Activated T-cell treated with anti-CD3 and anti-CD28 coated beads for 4 hours (primary cell): ENCODE measurements at regions not wholly inside any gene's neighbourhood (a gene's known extent, or its start where the extent isn't known, plus 50 kb on each side); places are given as distances from the start of the nearest gene placed in this dataset.
"Not testable (repeated sequence)": the region's sequence is repeated elsewhere in the genome, so short reads cannot be mapped to it uniquely, and the experiment has no call there.

Experiments used
- DNase-seq: peaks from one replicate; pipeline ENCODE4 v3.0.0-alpha.2; 2020

- DNase-seq = no peak
These were observed 102.1 kb downstream of the SHCBP1 start for GRCh38 chr16:46519063-46519462.

DNA sequence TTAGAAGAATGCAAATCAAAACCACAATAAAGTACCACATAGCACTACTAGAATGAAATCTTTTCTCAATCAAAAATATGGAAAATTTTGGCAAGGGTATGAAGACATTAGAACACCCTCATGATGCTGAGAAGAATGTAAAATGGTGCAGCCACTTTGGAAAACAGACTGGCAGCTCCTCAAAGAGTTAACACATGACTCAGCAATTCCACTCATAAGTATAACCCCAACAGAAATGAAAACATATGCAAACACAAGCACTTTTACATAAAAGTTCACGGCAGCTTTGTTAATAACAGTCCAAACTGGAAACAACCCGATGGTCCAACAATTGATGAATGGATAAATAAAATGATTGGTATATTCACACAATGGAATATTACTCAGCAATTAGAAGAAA is 124.5 kb downstream of the SHCBP1 start:
- DNase-seq = no peak

DNA sequence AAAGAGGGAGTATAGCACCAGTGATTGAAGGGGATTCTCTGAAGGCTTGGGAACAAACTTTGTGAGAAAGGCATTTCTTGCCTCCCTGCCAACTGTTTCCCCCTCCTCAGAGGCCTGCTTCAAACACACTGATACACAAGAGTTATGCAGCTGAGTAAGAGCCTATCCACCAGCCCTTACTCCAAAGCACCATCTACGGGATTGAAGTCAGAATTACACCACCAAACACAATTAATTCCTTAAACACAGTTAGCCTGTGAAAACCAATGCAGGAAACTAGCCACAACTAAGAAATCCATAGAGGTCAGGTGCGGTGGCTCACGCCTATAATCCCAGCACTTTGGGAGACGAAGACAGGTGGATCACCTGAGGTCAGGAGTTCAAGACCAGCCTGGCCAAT is 138.3 kb downstream of the SHCBP1 start:
- DNase-seq = no peak

DNA sequence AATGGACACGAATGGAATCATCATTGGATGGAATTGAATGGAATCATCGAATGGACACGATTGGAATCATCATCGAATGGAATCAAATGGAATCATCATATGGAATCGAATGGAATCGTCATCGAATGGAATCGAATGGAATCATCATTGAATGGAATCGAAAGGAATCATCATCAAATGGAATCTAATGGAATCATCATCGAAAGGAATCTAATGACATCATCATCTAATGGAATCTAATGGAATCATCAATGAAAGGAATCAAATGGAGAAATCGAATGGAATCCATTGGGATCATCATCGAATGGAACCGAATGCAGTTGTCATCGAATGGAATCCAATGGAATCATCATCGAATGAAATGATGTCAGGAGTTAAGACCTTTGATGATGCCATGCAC is 154.9 kb downstream of the SHCBP1 start:
- no peak for DNase-seq

DNA sequence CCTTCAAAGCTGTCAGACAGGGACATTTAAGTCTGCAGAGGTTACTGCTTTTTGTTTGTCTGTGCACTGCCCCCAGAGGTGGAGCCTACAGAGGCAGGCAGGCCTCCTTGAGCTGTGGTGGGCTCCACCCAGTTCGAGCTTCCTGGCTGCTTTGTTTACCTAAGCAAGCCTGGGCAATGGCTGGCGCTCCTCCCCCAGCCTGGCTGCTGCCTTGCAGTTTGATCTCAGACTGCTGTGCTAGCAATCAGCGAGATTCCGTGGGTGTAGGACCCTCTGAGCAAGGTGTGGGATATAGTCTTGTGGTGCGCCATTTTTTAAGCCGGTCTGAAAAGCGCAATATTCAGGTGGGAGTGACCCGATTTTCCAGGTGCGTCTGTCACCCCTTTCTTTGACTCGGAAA is 166.4 kb downstream of the SHCBP1 start:
- not testable (repeated sequence) for DNase-seq

DNA sequence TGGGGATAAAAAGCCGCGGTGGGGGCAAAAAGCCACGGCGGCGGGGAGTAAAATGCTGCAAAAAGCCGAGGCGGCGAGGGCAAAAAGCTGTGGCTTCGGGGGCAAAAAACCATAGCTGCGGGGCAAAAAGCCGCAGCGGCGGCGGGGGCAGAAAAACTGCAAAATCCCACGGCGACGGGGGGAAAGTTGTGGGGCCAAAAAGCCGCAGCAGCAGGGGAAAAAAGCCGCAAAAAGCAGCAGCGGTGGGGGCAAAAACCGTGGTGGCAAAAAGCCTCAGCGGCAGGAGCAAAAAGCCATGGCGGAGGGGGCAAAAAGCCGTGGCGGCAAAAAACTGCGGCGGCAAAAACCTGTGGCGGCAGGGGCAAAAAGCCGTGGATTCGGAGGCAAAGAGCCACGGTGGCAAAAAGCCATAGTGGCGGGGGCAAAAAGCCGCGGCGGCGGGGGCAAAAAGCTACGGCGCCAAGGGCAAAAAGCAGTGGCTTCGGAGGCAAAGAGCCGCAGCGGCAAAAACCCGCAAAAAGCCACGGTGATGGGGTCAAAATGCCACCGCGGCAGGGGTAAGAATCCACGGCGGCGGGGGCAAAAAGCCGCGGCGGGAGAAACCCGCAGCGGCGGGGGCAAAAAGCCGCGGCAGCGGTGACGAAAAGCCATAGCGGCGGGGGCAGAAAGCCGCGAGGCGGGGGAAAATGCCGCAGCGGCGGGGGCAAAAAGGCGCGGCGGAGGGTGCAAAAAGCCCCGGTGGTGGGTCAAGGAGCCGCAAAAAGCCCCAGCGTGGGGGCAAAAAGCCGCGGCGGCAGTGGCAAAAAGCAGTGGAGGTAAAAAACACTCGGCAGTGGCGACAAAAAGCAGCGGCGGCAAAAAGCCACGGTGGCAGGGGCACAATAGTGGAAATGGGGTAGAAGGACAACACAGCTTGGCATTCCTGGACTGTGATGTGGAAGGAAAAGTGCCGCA is 192.8 kb downstream of the SHCBP1 start:
- DNase-seq = no peak

GRCh38 chr16:46427340-46428107 is 193.7 kb downstream of the SHCBP1 start:
- no peak for DNase-seq

DNA sequence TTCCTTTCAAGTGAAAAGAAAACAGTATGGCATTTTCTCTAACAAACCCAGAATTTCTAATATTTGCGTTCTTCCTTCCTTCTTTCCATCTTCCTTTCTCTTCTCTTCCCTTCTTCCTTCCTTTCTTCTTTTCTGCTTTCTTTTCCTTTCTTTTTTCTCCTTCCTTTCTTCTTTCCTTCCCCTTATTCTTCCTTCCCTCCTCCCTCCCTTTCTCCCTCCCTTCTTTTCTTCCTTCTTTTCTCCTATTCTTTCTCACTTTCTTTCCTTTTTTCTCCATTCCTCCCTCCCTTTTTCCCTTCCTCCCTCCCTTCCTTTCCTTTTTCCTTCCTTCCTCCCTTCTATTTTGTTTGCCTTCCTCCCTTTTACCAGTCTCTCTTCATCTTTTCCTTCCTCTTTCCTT is 194.8 kb downstream of the SHCBP1 start:
- no peak for DNase-seq

DNA sequence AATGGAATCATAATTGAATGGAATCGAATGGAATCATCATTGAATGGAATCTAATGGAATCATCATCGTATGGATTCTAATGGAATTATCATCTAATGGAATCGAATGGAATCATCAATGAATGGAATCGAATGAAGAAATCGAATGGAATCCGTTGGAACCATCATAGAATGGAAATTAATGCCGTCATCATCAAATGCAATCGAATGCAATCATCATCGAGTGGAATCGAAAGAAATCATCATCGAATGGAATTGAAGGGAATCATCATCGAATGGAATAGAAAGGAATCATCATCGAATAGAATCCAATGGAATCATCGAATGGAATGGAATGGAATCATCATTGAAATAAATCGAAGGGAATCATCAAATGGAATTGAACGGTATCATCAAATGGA is 217.2 kb downstream of the SHCBP1 start:
- DNase-seq = no peak

DNA sequence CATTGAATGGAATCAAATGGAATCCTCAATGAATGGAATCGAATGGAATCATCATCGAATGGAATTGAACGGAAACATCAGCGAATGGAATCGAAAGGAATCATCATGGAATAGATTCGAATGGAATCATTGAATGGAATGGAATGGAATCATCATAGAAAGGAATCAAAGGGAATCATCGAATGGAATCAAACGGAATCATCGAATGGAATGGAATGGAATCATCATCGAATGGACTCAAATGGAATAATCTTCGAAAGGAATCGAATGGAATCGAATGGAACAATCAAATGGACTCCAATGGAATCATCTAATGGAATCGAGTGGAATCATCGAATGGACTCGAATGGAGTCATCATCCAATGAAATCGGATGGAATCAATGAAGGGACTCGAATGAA is 222.6 kb downstream of the SHCBP1 start:
- DNase-seq = not testable (repeated sequence)

- DNase-seq = not testable (repeated sequence)
These were observed 224.3 kb downstream of the SHCBP1 start for GRCh38 chr16:46396883-46397270.

GRCh38 chr16:46396131-46396882 is 224.9 kb downstream of the SHCBP1 start:
- DNase-seq = peak; percentile 2

- DNase-seq = not testable (repeated sequence)
These were observed 225.7 kb downstream of the SHCBP1 start for GRCh38 chr16:46395391-46395921.

DNA sequence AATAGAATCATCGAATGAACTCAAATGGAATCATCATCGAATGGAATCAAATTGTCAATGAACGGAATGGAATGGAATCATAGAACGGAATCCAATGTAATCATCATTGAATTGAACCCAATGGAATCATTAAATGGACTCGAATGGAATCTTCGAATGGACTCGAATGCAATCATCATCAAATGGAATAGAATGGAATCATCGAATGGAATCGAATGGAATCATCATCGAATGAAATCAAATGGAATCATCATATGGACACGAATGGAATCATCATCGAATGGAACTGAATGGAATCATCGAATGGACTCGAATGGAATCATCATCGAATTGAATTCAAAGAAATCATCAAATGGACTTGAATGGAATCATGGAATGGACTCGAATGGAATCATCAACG is 226.2 kb downstream of the SHCBP1 start:
- DNase-seq = not testable (repeated sequence)

DNA sequence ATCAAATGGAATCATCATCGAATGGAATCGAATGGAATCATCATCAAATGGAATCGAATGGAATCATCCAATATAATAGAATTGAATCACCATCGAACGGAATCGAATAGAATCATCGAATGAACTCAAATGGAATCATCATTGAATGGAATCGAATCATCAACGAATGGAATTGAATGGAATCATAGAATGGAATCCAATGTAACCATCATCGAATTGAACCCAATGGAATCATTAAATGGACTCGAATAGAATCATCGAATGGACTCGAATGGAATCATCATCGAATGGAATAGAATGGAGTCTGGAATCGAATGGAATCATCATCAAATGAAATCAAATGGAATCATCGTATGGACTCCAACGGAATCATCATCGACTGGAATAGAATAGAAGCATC is 227.0 kb downstream of the SHCBP1 start:
- DNase-seq = not testable (repeated sequence)

GRCh38 chr16:46392930-46393722 is 228.1 kb downstream of the SHCBP1 start:
- DNase-seq = peak; percentile 42

GRCh38 chr16:46390660-46391462 is 230.3 kb downstream of the SHCBP1 start:
- DNase-seq = peak; percentile 48

DNA sequence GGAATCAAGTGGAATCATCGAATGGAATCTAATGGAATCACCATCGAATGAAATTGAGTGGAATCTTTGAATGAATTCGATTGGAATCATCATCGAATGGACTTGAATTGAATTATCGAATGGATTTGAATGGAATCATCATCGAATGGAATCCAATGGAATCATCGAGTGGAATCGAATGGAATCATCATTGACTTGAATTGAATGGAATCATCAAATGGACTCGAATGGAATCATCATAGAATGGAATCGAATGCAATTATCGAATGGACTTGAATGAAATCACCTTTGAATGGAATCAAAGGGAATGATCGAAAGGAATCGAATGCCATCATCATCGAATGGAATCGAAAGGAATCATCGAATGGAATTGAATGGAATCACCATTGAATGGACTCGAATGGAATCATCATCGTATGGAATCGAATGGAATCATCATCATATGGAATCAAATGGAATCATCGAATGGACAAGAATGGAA is 231.6 kb downstream of the SHCBP1 start:
- peak; percentile 89 for DNase-seq

DNA sequence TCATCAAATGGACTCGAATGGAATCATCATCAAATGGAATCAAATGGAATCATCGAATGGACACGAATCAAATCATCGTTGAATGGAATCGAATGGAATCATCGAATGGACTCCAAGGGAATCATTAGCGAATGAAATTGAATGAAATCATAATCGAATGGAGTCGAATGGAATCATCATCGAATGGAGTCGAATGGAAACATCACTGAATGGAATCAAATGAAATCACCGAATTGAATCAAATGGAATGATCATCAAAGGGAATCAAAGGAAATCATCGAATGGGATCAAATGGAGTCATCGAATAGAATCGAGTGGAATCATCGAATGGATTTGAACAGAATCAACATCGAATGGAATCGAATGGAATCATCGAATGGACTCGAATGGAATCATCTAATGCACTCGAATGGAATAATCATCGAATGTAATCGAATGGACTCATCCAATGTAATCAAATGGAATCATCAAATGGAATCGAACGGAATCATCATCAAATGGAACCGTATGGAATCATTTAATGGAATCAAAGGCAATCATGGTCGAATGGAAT is 232.2 kb downstream of the SHCBP1 start:
- not testable (repeated sequence) for DNase-seq

DNA sequence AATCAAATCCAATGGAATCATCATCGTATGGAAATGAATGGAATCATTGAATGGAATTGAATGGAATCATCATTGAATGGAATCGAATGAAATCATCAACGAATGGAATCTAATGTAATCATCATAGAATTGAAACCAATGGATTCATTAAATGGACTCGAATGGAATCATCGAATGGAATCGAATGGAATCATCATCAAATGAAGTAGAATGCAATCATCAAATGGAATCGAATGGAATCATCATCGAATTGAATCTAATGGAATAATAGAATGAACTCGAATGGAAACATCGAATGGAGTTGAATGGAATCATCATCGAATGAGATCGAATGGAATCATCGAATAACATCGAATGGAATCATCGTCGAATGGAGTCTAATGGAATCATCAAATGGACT is 232.8 kb downstream of the SHCBP1 start:
- DNase-seq = not testable (repeated sequence)

DNA sequence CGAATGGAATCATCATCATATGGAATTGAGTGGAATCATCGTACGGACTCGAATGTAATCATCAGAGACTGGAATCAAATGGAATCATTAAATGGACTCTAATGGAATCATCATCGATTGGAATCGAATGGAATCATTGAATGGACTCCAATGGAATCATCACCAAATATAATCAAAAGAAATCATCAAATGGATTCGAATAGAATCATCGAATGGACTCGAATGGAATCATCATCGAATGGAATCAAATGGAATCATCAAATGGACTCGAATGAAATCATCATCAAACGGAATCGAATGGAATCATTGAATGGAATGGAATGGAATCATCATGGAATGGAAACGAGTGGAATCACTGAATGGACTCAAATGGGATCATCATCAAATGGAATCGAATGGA is 233.5 kb downstream of the SHCBP1 start:
- peak; percentile 84 for DNase-seq
